ENCODE measurements at regions not wholly inside any gene's neighbourhood (a gene's known extent, or its start where the extent isn't known, plus 50 kb on each side); places are given as distances from the start of the nearest gene placed in this dataset.
"Not testable (repeated sequence)": the region's sequence is repeated elsewhere in the genome, so short reads cannot be mapped to it uniquely, and the experiment has no call there.

DNA sequence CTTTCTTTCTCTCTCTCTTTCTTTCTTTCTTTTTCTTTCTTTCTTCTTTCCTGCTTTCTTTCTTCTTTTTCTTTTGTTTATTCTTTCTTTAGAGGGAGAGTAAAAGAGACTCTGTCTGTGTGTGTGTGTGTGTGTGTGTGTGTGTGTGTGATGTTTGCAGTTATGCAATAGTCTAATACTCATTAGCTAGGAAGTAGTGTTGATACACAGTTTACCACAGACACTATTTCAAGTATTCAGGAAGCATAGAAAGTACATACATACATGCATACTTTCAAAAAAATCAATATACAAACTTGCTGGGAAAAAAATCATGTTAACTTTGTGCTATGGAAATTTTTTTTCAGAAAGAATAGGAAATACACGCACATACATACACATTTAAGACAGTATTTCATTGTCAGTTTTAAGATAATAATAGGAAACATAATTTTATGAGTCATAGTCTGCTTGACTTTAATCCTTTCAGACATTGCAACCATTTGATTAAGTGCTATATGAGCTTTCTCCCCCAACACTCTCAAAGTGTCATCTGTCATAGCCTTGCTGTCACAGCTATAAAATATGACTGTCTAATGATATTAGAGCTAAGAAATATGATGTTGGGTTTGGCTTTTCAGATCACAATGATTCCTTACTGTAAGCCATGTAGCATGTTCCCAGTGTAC lies 74.9 kb upstream of the EPHA3 start:
- no peaks in the 10 kb centered on the region for H3K9me3 ChIP-seq (replicated peaks)
- H3K27ac ChIP-seq: no peak overlapping the region
- no peaks in the 10 kb centered on the region for H3K36me3 ChIP-seq
- DNase-seq (ENCODE audit: low read depth in 1 of 2, low spot score in 2 of 2): no peak
- no peaks in the 10 kb centered on the region for H3K4me1 ChIP-seq (replicated peaks)
- no peak overlapping the region for H3K4me3 ChIP-seq
- no peaks in the 10 kb centered on the region for H3K27me3 ChIP-seq (replicated peaks)

DNA sequence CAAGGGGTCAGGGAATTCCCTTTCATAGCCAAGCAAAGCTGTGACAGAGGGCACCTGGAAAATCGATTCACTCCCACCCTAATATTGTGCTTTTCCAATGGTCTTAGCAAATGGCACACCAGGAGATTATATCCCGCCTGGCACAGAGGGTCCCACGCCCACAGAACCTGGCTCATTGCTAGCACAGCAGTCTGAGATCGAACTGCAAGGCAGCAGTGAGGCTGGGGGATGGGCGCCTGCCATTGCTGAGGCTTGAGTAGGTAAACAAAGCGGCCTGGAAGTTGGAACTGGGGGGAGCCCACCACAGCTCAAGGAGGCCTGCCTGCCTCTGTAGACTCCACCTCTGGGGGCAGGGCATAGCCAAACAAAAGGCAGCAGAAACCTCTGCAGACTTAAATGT lies 72.7 kb upstream of the EPHA3 start:
- not testable (repeated sequence) for H3K4me3 ChIP-seq; H3K4me1 ChIP-seq (replicated peaks); DNase-seq (ENCODE audit: low read depth in 1 of 2, low spot score in 2 of 2); H3K36me3 ChIP-seq; H3K27ac ChIP-seq; H3K27me3 ChIP-seq (replicated peaks); H3K9me3 ChIP-seq (replicated peaks)

DNA sequence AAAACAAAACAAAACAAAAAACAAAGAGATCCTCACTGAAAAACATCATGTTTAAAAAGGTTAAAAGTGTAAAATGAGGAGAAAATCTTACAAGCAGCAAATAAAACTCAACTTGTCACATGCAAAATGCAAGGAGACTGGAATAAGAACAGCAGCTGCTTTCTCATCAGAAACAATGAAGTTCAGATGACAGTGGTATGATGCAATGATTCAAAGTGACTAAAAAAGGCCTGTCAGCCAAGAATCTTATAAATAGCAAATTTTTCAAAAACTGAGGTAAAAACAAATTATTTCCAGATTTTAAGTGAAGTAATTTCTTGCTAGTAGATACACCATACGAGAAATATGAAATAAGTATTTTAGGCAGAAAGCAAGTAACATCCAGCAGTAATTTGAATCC lies 68.6 kb upstream of the EPHA3 start:
- no peak overlapping the region for H3K27ac ChIP-seq
- H3K27me3 ChIP-seq (replicated peaks): no peaks in the 10 kb centered on the region
- no peaks in the 10 kb centered on the region for H3K9me3 ChIP-seq (replicated peaks)
- no peak for DNase-seq (ENCODE audit: low read depth in 1 of 2, low spot score in 2 of 2)
- no peak overlapping the region for H3K4me3 ChIP-seq
- H3K36me3 ChIP-seq: no peaks in the 10 kb centered on the region
- no peaks in the 10 kb centered on the region for H3K4me1 ChIP-seq (replicated peaks)

DNA sequence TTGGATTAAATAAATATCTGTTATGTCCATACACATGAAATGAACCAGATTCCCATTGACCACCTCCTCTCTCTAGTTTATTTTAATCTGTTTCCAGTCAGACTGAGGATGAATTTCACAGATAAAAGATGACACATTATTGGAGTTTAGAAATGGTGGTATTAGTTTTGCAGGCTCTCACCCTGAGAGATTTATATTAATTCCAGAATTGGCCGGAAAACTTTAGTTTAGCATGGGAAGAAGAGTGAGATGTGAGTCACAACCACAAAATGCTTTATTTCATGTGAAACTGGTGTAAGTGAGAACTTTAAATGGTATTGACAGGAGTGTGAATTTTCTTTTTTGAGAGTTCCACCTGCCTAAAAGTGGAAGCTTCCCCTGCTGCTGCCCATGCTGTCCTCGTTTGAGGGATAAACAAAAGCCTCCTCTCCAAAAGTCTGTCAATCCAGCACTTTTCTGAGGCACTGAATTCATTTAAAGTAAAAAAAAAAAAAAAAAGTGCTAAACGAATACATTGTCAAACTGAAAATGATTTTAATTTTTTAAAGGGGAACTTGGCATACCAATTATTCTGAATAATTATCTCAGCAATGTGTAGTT lies 65.1 kb upstream of the EPHA3 start:
- no peaks in the 10 kb centered on the region for H3K9me3 ChIP-seq (replicated peaks)
- H3K4me1 ChIP-seq (replicated peaks): no peaks in the 10 kb centered on the region
- no peak overlapping the region for H3K4me3 ChIP-seq
- no peak overlapping the region for H3K27ac ChIP-seq
- H3K36me3 ChIP-seq: no peaks in the 10 kb centered on the region
- DNase-seq (ENCODE audit: low read depth in 1 of 2, low spot score in 2 of 2): no peak
- no peaks in the 10 kb centered on the region for H3K27me3 ChIP-seq (replicated peaks)

DNA sequence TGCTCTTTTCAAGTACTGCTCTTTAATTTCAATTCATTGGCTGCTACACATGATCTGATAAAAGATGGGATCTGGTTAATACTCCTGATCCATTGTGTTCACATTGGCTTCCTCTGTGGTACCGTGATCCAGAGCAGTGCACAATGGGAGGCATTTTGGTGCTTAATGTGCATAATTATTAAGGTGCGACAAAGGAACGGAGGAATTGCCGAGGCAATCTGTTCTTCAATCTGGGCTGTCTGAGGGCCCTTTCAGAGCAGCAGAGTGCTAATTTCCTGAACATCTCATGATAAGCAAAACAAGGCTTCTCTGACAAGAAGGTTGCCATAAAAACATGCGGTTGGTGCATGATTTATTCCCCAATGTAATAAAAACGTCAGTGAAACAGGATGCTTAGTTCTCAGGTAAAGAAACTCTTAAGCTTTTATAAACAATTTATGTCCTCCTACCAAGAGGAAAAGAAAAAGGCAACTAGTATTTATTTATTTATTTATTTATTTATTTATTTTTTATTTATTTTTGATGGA lies 64.0 kb upstream of the EPHA3 start:
- no peaks in the 10 kb centered on the region for H3K36me3 ChIP-seq
- H3K27ac ChIP-seq: no peak overlapping the region
- H3K4me1 ChIP-seq (replicated peaks): no peaks in the 10 kb centered on the region
- DNase-seq (ENCODE audit: low read depth in 1 of 2, low spot score in 2 of 2): no peak
- no peaks in the 10 kb centered on the region for H3K9me3 ChIP-seq (replicated peaks)
- no peaks in the 10 kb centered on the region for H3K27me3 ChIP-seq (replicated peaks)
- no peak overlapping the region for H3K4me3 ChIP-seq

DNA sequence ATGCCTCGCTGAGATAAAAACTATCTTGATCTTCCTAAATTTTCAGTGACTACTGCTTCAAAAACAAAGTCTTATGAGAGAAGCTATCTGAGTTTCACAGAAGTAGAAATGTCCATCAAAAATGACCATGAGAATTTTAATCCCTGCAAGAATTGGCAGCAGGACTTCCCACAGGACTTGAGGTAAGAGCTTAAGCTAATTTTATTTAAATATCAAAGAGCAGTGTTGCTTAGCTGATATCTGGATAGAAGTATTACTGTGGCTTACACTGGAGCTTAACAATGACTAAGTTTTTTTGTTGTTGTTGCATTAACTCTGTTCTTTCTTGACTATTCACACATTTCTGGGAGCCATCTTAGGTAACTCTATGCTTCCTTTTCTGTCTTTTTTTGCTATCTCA lies 60.8 kb upstream of the EPHA3 start:
- Histone ChIP-seq H3K27me3 (replicated peaks) (no peaks in the 10 kb centered on the region), H3K4me3 (no peak overlapping the region), H3K9me3 (replicated peaks) (no peaks in the 10 kb centered on the region), H3K36me3 (no peaks in the 10 kb centered on the region), H3K4me1 (replicated peaks) (no peaks in the 10 kb centered on the region), H3K27ac (no peak overlapping the region)
- no peak for DNase-seq (ENCODE audit: low read depth in 1 of 2, low spot score in 2 of 2)

DNA sequence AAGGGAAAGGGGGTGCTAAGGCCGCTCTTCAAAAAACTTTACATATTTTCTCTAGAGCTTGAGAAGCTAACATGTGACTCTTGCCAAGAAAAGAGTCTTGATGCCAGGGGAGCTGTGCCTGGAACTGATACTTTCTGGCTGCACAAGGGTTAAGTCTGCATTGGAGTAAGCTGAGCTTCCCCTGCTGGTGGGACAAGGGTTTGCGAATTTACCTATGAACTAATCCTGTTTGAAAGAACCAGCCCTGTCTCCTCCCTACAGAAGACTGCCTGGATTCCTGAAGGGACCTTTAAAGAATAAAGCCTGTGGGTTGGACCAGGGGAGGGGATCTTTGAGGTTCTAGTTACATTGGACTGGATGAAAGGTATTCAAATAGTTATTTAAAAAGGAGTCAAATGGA lies 58.3 kb upstream of the EPHA3 start:
- DNase-seq (ENCODE audit: low read depth in 1 of 2, low spot score in 2 of 2): no peak
- H3K36me3 ChIP-seq: no peaks in the 10 kb centered on the region
- H3K4me3 ChIP-seq: no peak overlapping the region
- no peaks in the 10 kb centered on the region for H3K4me1 ChIP-seq (replicated peaks)
- H3K27ac ChIP-seq: no peak overlapping the region
- H3K9me3 ChIP-seq (replicated peaks): no peaks in the 10 kb centered on the region
- no peaks in the 10 kb centered on the region for H3K27me3 ChIP-seq (replicated peaks)

DNA sequence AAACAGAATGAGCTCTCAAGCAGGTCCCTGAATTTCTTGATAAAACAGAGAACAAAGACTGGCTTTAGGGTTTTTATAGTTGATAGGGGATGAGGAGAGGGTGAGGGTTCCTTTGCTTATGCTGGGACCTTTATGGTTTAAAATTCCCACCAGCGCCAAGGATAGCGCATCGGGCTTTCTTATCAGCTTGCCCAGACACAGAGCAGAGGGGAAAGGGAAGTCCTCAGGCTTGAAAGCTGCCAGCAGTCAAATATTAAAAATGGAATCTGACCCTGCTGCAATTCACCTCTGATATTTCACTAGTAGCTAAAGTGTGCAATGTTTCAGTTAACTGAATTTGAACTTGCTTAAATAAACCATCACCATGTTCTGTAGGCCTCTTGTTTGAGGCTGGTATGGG lies 55.0 kb upstream of the EPHA3 start:
- Histone ChIP-seq H3K4me3 (no peak overlapping the region), H3K27me3 (replicated peaks) (no peaks in the 10 kb centered on the region), H3K27ac (no peak overlapping the region), H3K4me1 (replicated peaks) (no peaks in the 10 kb centered on the region), H3K36me3 (no peaks in the 10 kb centered on the region), H3K9me3 (replicated peaks) (no peaks in the 10 kb centered on the region)
- DNase-seq (ENCODE audit: low read depth in 1 of 2, low spot score in 2 of 2): no peak

DNA sequence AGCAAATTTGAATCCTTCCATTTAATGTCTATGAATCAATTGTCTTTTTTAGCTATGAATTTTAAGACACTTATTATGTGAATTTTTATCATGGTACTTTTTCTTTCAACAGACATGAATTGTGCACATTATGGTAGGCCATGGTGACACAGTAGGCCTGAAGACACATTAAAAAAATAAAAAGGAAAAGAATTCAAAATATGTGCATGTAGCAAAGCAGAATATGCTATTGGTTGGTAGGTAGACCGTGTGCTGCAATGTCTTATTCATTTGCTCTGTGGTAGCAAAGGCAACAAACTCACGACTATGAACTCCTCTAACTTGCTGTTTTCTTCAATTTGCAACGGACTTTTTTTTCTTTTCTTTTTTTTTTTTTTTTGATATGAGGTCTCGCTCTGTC lies 50.0 kb upstream of the EPHA3 start:
- H3K4me1 ChIP-seq (replicated peaks): no peaks in the 10 kb centered on the region

More for the DNA sequence above, 50.0 kb upstream of the EPHA3 start:
- no peak for DNase-seq (ENCODE audit: low read depth in 1 of 2, low spot score in 2 of 2)
- Histone ChIP-seq H3K36me3 (no peaks in the 10 kb centered on the region), H3K4me3 (no peak overlapping the region), H3K9me3 (replicated peaks) (no peaks in the 10 kb centered on the region), H3K27me3 (replicated peaks) (no peaks in the 10 kb centered on the region), H3K27ac (no peak overlapping the region)

All from SJSA1 (cell line).